Calu3 (cell line): ENCODE measurements at regions not wholly inside any gene's neighbourhood (a gene's known extent, or its start where the extent isn't known, plus 50 kb on each side); places are given as distances from the start of the nearest gene placed in this dataset.

Experiments
- BruUV-seq: library from RNA; stranded (reverse); fragments of 400-500 nt; replicated peaks from 2 replicates; lab custom pipeline; 2021; lab: Mats Ljungman, UMichigan
- CTCF ChIA-PET: fragments of 300-600 bp; sonication (Branson Sonifier 250); formaldehyde crosslinking; loops from one replicate; lab custom pipeline; 2022; ENCODE audit warnings: antibody characterized with exemption; lab: Charles Lee
- DNase-seq: peaks from one replicate; pipeline ENCODE4 v3.0.0; 2022
- H3K27ac Mint-ChIP-seq: one replicate; pipeline ENCODE4 v1.8.0; 2022; ENCODE audit warnings: mixed read lengths; ENCODE audit not compliant: unreplicated experiment
- H3K27me3 Mint-ChIP-seq: one replicate; pipeline ENCODE4 v1.8.0; 2022; ENCODE audit warnings: mixed read lengths; ENCODE audit not compliant: unreplicated experiment
- H3K36me3 Mint-ChIP-seq: one replicate; pipeline ENCODE4 v1.8.0; 2022; ENCODE audit warnings: mild to moderate bottlenecking, moderate library complexity, mixed read lengths; ENCODE audit not compliant: insufficient read depth, unreplicated experiment
- H3K4me1 Mint-ChIP-seq: one replicate; pipeline ENCODE4 v1.8.0; 2022; ENCODE audit warnings: mild to moderate bottlenecking, low read depth, mixed read lengths; ENCODE audit not compliant: unreplicated experiment
- H3K4me3 Mint-ChIP-seq: one replicate; pipeline ENCODE4 v1.8.0; 2022; ENCODE audit warnings: mild to moderate bottlenecking, low read depth, moderate library complexity, mixed read lengths; ENCODE audit not compliant: unreplicated experiment
- H3K9me3 Mint-ChIP-seq: one replicate; pipeline ENCODE4 v1.8.0; 2022; ENCODE audit warnings: low read depth, mixed read lengths; ENCODE audit not compliant: unreplicated experiment
- CTCF ChIP-seq: fragments of 200-600 bp; IDR thresholded peaks from one replicate; pipeline ENCODE4 v1.8.0; 2022; ENCODE audit warnings: antibody characterized with exemption; ENCODE audit not compliant: unreplicated experiment
- intact Hi-C: fragments of 100-400 bp; cut with micrococcal nuclease; formaldehyde crosslinking; loops from one replicate; pipeline ENCODE4 v1.10.0; 2022; ENCODE audit not compliant: unreplicated experiment

- intact Hi-C loops = no loop called here
- Mint-ChIP-seq H3K4me3 (no peak overlapping the region), H3K27ac (no peak overlapping the region), H3K4me1 (peaks cover 15% of the 10 kb centered on the region), H3K27me3 (no peaks in the 10 kb centered on the region), H3K9me3 (no peaks in the 10 kb centered on the region), H3K36me3 (no peaks in the 10 kb centered on the region)
- CTCF ChIA-PET = no interaction called here
- no peak for DNase-seq
- BruUV-seq = no TSS peak
- TF ChIP-seq CTCF = no peak
Observed at GRCh38 chr1:98294127-98294526, 367.4 kb upstream of the SNX7 start.

GRCh38 chr1:98292994-98293393, 368.5 kb upstream of the SNX7 start:
- Mint-ChIP-seq H3K36me3 (no peaks in the 10 kb centered on the region), H3K9me3 (no peaks in the 10 kb centered on the region), H3K4me3 (no peak overlapping the region), H3K4me1 (peaks cover 18% of the 10 kb centered on the region), H3K27ac (no peak overlapping the region), H3K27me3 (no peaks in the 10 kb centered on the region)
- no TSS peak for BruUV-seq
- intact Hi-C loops = no loop called here
- DNase-seq = no peak
- CTCF ChIA-PET = no interaction called here
- TF ChIP-seq CTCF = no peak

- CTCF ChIA-PET = no interaction called here
Observed at GRCh38 chr1:98289311-98289710, 368.5 kb upstream of the DPYD start.

GRCh38 chr1:98288494-98288893, 367.7 kb upstream of the DPYD start:
- intact Hi-C loops = no loop called here
- no TSS peak for BruUV-seq
- Mint-ChIP-seq H3K4me1 (peaks cover 43% of the 10 kb centered on the region), H3K4me3 (no peak overlapping the region), H3K9me3 (peaks cover 3% of the 10 kb centered on the region), H3K27me3 (no peaks in the 10 kb centered on the region), H3K27ac (no peak overlapping the region), H3K36me3 (no peaks in the 10 kb centered on the region)
- no peak for TF ChIP-seq CTCF
- no peak for DNase-seq
- CTCF ChIA-PET = no interaction called here

More at GRCh38 chr1:98289311-98289710, 368.5 kb upstream of the DPYD start:
- no peaks in the 10 kb centered on the region for H3K27me3 Mint-ChIP-seq
- no peak overlapping the region for H3K27ac Mint-ChIP-seq
- intact Hi-C loops = no loop called here
- peaks cover 49% of the 10 kb centered on the region for H3K4me1 Mint-ChIP-seq
- TF ChIP-seq CTCF = no peak
- peaks cover under 1% of the 10 kb centered on the region for H3K9me3 Mint-ChIP-seq
- no peak overlapping the region for H3K4me3 Mint-ChIP-seq
- DNase-seq = no peak
- no peaks in the 10 kb centered on the region for H3K36me3 Mint-ChIP-seq
- BruUV-seq = no TSS peak
